M059J (cell line): ENCODE measurements at regions not wholly inside any gene's neighbourhood (a gene's known extent, or its start where the extent isn't known, plus 50 kb on each side); places are given as distances from the start of the nearest gene placed in this dataset.

ENCODE experiments used
- DNase-seq: peaks from one replicate; pipeline ENCODE4 v3.0.0-alpha.2; 2012; ENCODE audit warnings: low read depth

DNA sequence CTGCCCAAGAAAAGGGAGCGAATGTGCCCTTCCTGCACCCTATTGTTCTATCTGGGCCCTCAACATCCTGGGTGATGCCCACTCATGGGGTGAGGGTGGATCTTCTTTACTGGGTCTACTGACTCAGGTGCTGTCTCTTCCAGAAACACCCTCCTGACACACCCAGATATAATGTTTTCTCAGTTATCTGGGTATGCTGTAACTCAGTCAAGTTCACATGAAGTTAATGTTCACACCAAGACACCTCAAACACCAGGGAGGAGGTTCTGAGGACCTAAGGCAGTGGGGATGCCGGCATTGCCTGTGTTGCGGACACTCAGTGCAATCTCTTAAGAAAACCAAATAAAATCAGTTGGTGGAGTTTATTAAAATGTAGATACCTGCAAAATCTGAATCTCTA, 500.9 kb downstream of the BCL11A start:
- DNase-seq, result no peak

DNA sequence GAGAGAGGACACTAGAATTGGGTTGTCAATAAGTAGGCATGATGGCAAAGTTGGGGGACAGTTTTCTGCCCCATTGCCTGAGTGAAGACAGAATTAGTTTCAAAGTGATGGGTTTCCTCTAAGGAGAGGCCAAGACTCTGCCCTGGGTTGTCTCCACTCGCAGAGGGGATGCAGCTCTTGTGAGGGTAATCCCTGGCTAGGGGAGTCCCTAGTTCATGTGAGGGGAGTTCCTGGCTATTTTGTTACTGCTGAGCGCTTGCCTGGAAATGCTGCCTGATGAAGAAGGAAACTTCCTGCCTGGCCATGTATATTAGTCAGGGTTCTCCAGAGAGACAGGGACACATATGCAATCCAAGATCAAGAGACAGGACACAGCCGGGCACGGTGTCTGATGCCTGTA, 501.5 kb downstream of the BCL11A start:
- DNase-seq, result no peak

DNA sequence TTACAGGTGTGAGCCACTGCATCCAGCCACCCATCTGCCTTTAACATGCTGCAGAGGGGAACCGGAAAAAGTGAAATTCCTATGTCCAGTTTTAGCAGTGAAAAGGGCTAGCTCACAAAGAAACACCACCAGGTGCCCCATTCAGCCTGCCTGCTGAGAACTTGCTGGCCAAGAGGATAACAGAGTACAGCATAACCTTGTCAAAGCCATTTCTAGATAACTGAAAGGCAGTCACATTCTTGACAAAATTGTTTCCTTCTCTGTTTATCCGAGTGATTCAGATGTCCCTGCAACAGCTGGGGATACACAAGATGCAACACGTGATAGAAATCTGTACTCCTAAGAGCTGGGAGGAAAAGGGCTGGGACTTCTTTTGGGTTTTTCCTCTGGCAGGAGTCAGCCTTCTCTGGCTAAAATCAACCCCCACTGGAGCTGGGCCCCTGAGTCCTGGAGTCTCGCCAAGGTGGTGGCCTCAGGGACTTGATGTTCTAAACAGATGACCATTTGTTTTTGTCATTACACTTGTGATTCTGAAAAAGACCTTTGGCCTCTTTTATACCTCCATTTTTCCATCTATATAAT, 505.4 kb downstream of the BCL11A start:
- DNase-seq, result no peak

DNA sequence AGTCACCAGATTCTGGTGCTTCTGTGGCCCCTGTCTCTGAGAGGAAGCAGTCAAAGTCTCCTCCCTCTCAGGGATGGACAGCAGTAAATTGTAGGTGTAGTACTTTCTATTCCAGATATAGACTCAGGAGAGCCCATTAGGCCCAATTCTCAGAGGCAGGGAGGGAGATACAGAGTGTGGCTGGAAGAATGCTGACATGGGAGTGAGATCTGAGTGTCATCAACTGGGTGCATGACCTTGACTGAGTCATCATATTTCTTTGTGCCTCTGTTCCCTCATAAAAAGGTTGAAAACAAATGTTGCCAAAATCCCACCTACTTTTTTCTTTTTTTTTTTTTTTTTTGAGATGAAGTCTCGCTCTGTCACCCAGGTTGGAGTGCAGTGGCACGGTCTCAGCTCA, 506.1 kb downstream of the BCL11A start:
- no peak for DNase-seq

GRCh38 chr2:60046529-60046928, 506.9 kb downstream of the BCL11A start:
- no peak for DNase-seq

- no peak for DNase-seq
These were observed 508.0 kb downstream of the BCL11A start for GRCh38 chr2:60045456-60045855.

DNA sequence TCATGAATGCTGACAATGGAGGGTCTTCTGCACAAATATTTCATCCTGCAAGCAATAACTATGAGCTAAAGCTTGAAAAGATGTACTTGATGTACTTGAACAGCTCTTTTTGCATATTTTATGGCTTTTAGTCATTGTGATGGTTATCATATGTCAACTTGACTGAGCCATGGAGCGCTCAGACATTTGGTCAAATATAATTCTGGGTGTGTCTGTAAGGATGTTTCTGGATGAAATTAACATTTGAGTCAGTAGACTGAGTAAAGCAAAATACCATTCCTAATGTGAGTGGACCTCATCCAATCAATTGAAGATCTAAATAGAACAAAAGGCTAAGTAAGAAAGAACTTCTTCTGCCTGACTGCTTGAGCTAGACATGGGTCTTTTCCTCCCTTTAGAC, 509.0 kb downstream of the BCL11A start:
- no peak for DNase-seq

- DNase-seq, result no peak
These were observed 511.4 kb downstream of the BCL11A start for GRCh38 chr2:60042023-60042422.

- no peak for DNase-seq
These were observed 520.1 kb downstream of the BCL11A start for GRCh38 chr2:60033325-60033724.

- no peak for DNase-seq
These were observed 523.9 kb downstream of the BCL11A start for GRCh38 chr2:60029566-60029883.

GRCh38 chr2:60028849-60029565, 524.4 kb downstream of the BCL11A start:
- no peak for DNase-seq

DNA sequence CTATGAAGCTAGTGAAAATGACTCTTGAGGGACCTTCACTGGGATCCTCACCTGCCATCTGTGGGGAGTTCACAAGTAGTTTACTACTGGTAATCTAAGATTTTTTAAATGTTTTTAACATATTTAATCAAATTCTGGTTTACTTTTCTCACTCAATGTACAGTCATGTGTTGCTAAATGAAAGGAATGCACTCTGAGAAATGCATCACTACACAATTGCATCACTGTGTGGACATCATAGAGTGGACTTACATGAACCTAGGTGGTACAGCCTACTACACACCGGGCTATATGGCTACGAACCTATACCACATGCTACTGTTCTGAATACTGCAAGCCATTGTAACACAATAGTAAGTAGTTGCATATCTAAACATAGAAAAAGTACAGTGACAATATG, 528.0 kb downstream of the BCL11A start:
- DNase-seq, result no peak

GRCh38 chr2:60023256-60023985, 530.0 kb downstream of the BCL11A start:
- DNase-seq, result no peak

DNA sequence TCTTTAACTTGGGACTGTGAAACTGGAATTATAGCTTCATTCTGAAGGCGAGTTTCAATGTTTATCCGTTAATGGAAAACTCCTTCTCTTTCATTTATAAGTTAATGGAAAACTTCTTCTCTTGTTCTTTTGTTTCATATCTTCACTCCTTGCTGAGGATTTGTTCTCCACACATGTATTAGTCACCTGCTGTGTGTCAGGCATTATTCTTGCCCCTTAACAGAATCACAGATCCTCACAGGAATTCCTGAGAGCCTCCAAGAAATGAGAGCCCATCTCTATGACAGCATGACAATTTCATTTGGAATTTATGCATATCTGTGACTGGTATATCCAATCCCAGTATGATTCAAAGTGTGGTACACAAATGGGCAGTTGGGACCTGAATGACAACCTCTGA, 545.8 kb downstream of the BCL11A start:
- DNase-seq, result no peak

DNA sequence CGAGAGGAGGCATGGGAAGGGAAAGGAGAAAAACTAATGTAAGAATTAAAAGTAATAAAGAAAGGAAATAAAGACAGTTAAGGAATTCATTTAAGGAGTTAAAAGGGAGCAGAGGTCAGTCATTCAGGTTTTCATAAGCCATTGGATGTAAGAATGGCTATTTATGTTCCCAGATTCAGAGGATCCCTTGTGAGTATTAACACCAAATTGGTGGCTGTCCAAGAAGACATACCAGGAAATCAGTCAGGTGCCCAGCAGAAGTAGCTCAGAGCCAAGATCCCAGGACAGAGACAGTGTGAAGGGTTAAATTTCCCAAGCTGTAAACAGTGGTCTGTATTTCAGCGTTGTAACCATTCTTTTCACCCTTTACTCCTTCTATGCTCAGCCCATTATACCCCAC, 550.4 kb downstream of the BCL11A start:
- DNase-seq, result no peak

DNA sequence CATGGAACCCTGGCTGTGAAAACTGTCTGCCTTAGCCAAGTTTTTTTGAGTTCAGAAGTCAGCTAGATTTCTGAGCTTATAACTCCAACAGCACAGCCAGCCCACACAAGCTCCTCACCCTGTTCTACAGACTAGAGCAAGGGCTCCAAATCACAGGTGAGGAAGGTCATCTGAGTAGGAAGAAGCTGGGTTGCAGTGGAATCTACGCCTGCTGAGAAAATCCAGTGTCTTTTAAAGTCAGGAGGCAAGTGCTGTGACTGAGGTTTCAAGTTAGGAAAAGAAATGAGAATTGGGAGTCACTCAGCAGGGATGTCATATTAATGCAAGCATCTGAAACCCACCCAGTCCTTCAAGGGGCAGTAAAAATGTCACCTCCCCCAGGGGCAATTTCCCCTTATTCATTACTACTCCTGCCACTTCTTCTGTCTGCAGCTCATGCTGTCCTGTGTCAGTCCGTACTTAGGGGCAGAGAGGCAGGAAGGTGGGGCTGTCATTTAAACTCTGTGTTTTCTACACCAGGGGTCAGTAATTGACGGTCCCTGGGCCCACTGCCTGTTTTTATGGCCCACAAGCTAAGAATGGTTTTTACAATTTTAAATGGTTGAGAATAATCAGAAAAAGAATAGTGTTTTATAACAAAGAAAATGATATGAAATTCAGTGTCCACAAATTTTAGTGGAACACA, 551.1 kb downstream of the BCL11A start:
- DNase-seq, result no peak

GRCh38 chr2:60000686-60001085, 552.8 kb downstream of the BCL11A start:
- DNase-seq, result no peak

DNA sequence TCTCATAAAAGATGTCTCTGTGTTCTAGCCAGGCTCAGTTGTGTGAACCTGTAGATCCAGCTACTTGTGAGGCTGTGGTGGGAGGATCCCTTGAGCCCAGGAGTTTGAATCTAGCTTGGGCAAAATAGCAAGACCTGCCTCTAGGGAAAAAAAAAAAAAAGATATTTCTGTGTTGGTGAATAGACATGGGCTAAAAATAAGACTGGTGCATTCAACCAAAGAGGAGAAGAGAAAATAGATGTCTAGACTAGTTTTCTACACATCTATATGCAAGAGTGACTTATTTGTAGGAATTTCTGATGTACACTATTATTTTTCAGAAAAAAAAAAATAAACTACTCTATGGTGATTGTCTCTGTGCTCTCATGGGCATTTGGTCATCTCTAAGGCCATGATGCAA, 555.1 kb downstream of the BCL11A start:
- no peak for DNase-seq

GRCh38 chr2:59997371-59997770, 556.1 kb downstream of the BCL11A start:
- DNase-seq, result no peak

DNA sequence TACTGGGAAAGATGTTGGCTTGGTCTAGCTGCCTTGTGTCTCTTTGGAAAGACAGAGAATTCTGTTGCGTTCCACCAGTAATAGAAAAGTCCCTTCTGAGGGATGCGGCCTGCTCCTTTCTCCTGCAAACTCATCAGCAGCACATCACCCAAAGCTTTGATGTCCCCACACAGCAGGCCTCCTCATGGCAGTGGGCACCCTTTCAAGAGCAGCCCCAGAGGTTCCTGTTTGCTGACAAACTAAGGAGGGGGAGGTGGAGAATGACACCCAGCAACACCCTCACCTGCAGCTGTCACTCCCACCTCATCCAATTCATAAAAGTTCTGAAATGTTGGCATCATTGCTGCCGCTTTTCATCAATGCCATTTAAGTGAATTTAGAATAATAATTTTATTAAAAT, 556.6 kb downstream of the BCL11A start:
- no peak for DNase-seq

DNA sequence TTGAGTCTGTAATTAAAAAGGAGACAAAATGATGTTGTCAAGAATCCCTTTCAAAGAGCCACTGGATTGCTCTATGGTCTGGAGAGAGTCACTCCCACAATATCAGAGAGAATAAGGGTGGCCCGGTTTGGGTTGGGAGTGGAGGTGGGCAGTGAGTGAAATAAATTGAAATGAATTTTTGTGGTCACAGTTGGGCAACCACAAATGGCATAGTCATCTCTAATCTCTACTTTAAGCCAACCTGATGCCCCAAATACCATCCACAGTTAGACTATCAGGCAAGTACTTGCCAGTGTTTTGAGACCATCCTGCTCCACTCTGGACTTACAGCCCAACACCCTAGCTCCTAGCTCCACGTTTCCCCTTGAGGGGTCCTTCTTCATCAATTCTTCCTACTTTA, 559.7 kb downstream of the BCL11A start:
- no peak for DNase-seq

DNA sequence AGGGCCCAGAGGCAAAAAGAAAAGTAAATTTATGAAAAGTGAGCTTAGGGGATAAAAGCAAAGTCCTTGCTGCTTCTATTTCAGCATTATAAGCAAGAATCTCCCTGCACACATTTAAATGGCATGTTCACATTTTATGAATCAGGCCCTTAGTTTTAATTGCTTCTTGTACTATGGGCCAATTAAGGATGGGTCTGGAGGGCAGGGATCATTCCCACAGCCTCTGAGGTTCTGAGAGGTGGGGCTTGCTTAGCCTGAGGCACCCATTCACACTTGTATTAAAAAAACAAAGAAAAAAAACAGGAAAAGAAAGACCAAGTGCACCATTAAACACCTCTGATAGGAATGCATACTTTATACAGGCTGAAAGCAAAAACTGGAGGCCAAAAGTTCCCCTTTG, 565.1 kb downstream of the BCL11A start:
- no peak for DNase-seq

- no peak for DNase-seq
These were observed 566.9 kb downstream of the BCL11A start for GRCh38 chr2:59986511-59986910.
